ENCODE measurements at regions not wholly inside any gene's neighbourhood (a gene's known extent, or its start where the extent isn't known, plus 50 kb on each side); places are given as distances from the start of the nearest gene placed in this dataset.

GRCh38 chr3:182608832-182609231 lies 184.5 kb upstream of the ATP11B start:
- no peak for DNase-seq (ENCODE audit: extremely low spot score in 2 of 2)
- Histone ChIP-seq H3K4me1 (no peaks in the 10 kb centered on the region), H3K27me3 (no peaks in the 10 kb centered on the region), H3K27ac (no peak overlapping the region), H3K36me3 (no peaks in the 10 kb centered on the region), H3K4me3 (no peak overlapping the region), H3K9me3 (no peaks in the 10 kb centered on the region)
- TF ChIP-seq POLR2A (IDR thresholded peaks at IDR 0.05), result no peak
- no peak for TF ChIP-seq CTCF (IDR thresholded peaks at IDR 0.05)
- no peak for TF ChIP-seq POLR2AphosphoS5 (IDR thresholded peaks at IDR 0.05; ENCODE audit: insufficient read depth in 1 of 2, low read depth in 1 of 2)
- intact Hi-C loops (cut with DNase I), result no loop called here

GRCh38 chr3:182609575-182610156 lies 183.6 kb upstream of the ATP11B start:
- no peak for DNase-seq (ENCODE audit: extremely low spot score in 2 of 2)

GRCh38 chr3:182612332-182612731 lies 181.0 kb upstream of the ATP11B start:
- no peaks in the 10 kb centered on the region for H3K9me3 ChIP-seq
- no peak for TF ChIP-seq POLR2AphosphoS5 (IDR thresholded peaks at IDR 0.05; ENCODE audit: insufficient read depth in 1 of 2, low read depth in 1 of 2)
- TF ChIP-seq POLR2A (IDR thresholded peaks at IDR 0.05), result no peak
- TF ChIP-seq CTCF (IDR thresholded peaks at IDR 0.05), result no peak
- no peak overlapping the region for H3K4me3 ChIP-seq
- H3K36me3 ChIP-seq, result no peaks in the 10 kb centered on the region
- H3K4me1 ChIP-seq, result no peaks in the 10 kb centered on the region
- no peak for DNase-seq (ENCODE audit: extremely low spot score in 2 of 2)
- intact Hi-C loops (cut with DNase I), result no loop called here
- no peaks in the 10 kb centered on the region for H3K27me3 ChIP-seq
- no peak overlapping the region for H3K27ac ChIP-seq

More at GRCh38 chr3:182609575-182610156, 183.6 kb upstream of the ATP11B start:
- Histone ChIP-seq H3K9me3 (no peaks in the 10 kb centered on the region), H3K36me3 (no peaks in the 10 kb centered on the region), H3K4me1 (no peaks in the 10 kb centered on the region), H3K27ac (no peak overlapping the region), H3K27me3 (no peaks in the 10 kb centered on the region), H3K4me3 (no peak overlapping the region)
- intact Hi-C loops (cut with DNase I), result no loop called here
- no peak for TF ChIP-seq POLR2A (IDR thresholded peaks at IDR 0.05)
- TF ChIP-seq POLR2AphosphoS5 (IDR thresholded peaks at IDR 0.05; ENCODE audit: insufficient read depth in 1 of 2, low read depth in 1 of 2), result peak in 1 of 2 donors; percentile 28
- no peak for TF ChIP-seq CTCF (IDR thresholded peaks at IDR 0.05)

GRCh38 chr3:182617500-182617899 lies 175.8 kb upstream of the ATP11B start:
- Histone ChIP-seq H3K9me3 (no peaks in the 10 kb centered on the region), H3K36me3 (no peaks in the 10 kb centered on the region), H3K27ac (no peak overlapping the region), H3K27me3 (no peaks in the 10 kb centered on the region), H3K4me3 (no peak overlapping the region), H3K4me1 (no peaks in the 10 kb centered on the region)
- no peak for TF ChIP-seq POLR2AphosphoS5 (IDR thresholded peaks at IDR 0.05; ENCODE audit: insufficient read depth in 1 of 2, low read depth in 1 of 2)
- TF ChIP-seq POLR2A (IDR thresholded peaks at IDR 0.05), result no peak
- no peak for TF ChIP-seq CTCF (IDR thresholded peaks at IDR 0.05)
- intact Hi-C loops (cut with DNase I), result no loop called here
- DNase-seq (ENCODE audit: extremely low spot score in 2 of 2), result no peak

- intact Hi-C loops (cut with DNase I), result no loop called here
- no peaks in the 10 kb centered on the region for H3K4me1 ChIP-seq
- no peaks in the 10 kb centered on the region for H3K27me3 ChIP-seq
- no peak for DNase-seq (ENCODE audit: extremely low spot score in 2 of 2)
- no peaks in the 10 kb centered on the region for H3K9me3 ChIP-seq
- H3K27ac ChIP-seq, result no peak overlapping the region
- H3K4me3 ChIP-seq, result no peak overlapping the region
- peak in 1 of 3 experiments; percentile 32 for TF ChIP-seq CTCF (IDR thresholded peaks at IDR 0.05)
- TF ChIP-seq POLR2A (IDR thresholded peaks at IDR 0.05), result no peak
- no peak for TF ChIP-seq POLR2AphosphoS5 (IDR thresholded peaks at IDR 0.05; ENCODE audit: insufficient read depth in 1 of 2, low read depth in 1 of 2)
- no peaks in the 10 kb centered on the region for H3K36me3 ChIP-seq
These were observed 175.1 kb upstream of the ATP11B start for GRCh38 chr3:182618085-182618732.

All from vagina (tissue), 2 donors.